HepG2 (cell line): ENCODE measurements at regions not wholly inside any gene's neighbourhood (a gene's known extent, or its start where the extent isn't known, plus 50 kb on each side); places are given as distances from the start of the nearest gene placed in this dataset.

Source experiments
- ATAC-seq: fragments of 200-7000 bp; cut with Tn5 transposase; 3 replicates; pipeline ENCODE4 v1.9.1; 2020; ENCODE audit warnings: mild to moderate bottlenecking, moderate library complexity
- BruUV-seq: library from RNA; stranded (reverse); fragments of 400-500 nt; replicated peaks from 2 replicates; lab custom pipeline; 2021; lab: Mats Ljungman, UMichigan
- CTCF ChIA-PET: fragments of 300-600 bp; formaldehyde crosslinking; extraction: SDS; loops from one replicate; lab custom pipeline; 2021; ENCODE audit warnings: low total read pairs, inconsistent platforms, low intra/inter-chr PET ratio; lab: Yijun Ruan, JAX
- POLR2A ChIA-PET: fragments of 350-600 bp; sonication (Branson Sonifier 250); formaldehyde crosslinking; loops from one replicate; lab custom pipeline; 2020; ENCODE audit warnings: antibody characterized with exemption, inconsistent platforms; lab: Yijun Ruan, JAX
- DNase-seq: peaks from one replicate; pipeline ENCODE4 v3.0.0-alpha.2; 2015; ENCODE audit warnings: low spot score
- FAIRE-seq: peaks from 3 replicates; lab custom pipeline; 2011; peaks lifted over from hg19 to GRCh38; lab: Jason Lieb, UNC
- H2AFZ ChIP-seq: one replicate; pipeline ENCODE4 v1.6.1; 2011; ENCODE audit warnings: low read length, inconsistent platforms
- H3K27ac ChIP-seq: fragments of 300-600 bp; 3 replicates; pipeline ENCODE4 v1.8.0; 2011; ENCODE audit warnings: mixed run types, mild to moderate bottlenecking, mixed read lengths, low read length, inconsistent platforms; ENCODE audit not compliant: insufficient read depth; ENCODE audit errors: extremely low read length
- H3K27me3 ChIP-seq, 2 experiments: fragments of 200-600 bp in 1 of 2; 2 replicates in 1 of 2; 3 replicates in 1 of 2; pipeline versions ENCODE4 v1.6.0 to v1.8.0; 2011; ENCODE audit warnings: low read length in 2 of 2, mild to moderate bottlenecking in 2 of 2, moderate library complexity in 2 of 2, inconsistent platforms in 1 of 2; ENCODE audit not compliant: insufficient read depth in 2 of 2, control insufficient read depth in 1 of 2
- H3K36me3 ChIP-seq, 2 experiments: fragments of 200-600 bp in 1 of 2; replicated peaks in 1 of 2; 2 replicates in 1 of 2; 3 replicates in 1 of 2; pipeline versions ENCODE4 v1.5.1 to v1.8.0; 2011; ENCODE audit warnings: low read length in 2 of 2, inconsistent platforms in 1 of 2; ENCODE audit not compliant: insufficient read depth in 2 of 2, control insufficient read depth in 1 of 2
- H3K4me1 ChIP-seq: 2 replicates; pipeline ENCODE4 v1.5.1; 2012; ENCODE audit warnings: low read length, inconsistent platforms; ENCODE audit not compliant: insufficient read depth
- H3K4me2 ChIP-seq: 2 replicates; pipeline ENCODE4 v1.6.0; 2011; ENCODE audit warnings: low read depth, low read length, inconsistent platforms
- H3K4me3 ChIP-seq, 3 experiments: fragments of 200-600 bp in 1 of 3; sonication (generic), shearing (Covaris generic) in 1 of 3; replicated peaks in 1 of 3; 2 replicates each; pipeline ENCODE4 v1.5.1; 2011 to 2016; ENCODE audit warnings: low read length in 3 of 3, inconsistent platforms in 2 of 3, low read depth in 2 of 3, mild to moderate bottlenecking in 2 of 3, control low read depth in 1 of 3, mixed read lengths in 1 of 3; ENCODE audit not compliant: insufficient read depth in 1 of 3
- H3K79me2 ChIP-seq: one replicate; pipeline ENCODE4 v1.6.1; 2011; ENCODE audit warnings: low read length, inconsistent platforms; ENCODE audit not compliant: insufficient read depth
- H3K9ac ChIP-seq: 2 replicates; pipeline ENCODE4 v1.6.0; 2011; ENCODE audit warnings: mild to moderate bottlenecking, low read depth, low read length, inconsistent platforms; ENCODE audit not compliant: insufficient read depth
- H3K9me3 ChIP-seq: 2 replicates; pipeline ENCODE4 v1.5.1; 2012; ENCODE audit warnings: mild to moderate bottlenecking, low read length
- H4K20me1 ChIP-seq: 2 replicates; pipeline ENCODE4 v1.6.0; 2011; ENCODE audit warnings: inconsistent platforms, mild to moderate bottlenecking, low read length, moderate library complexity; ENCODE audit not compliant: insufficient read depth
- FOSL2 ChIP-seq: sonication (generic); formaldehyde crosslinking; IDR thresholded peaks from 2 replicates; pipeline ENCODE4 v1.4.0; 2020; ENCODE audit warnings: missing genetic modification reagents
- HMG20A ChIP-seq: IDR thresholded peaks from 2 replicates; pipeline ENCODE4 v1.6.1; 2016; ENCODE audit warnings: borderline replicate concordance
- JUNB ChIP-seq: sonication (generic); formaldehyde crosslinking; IDR thresholded peaks from 2 replicates; pipeline ENCODE4 v1.8.0; 2022; ENCODE audit warnings: missing genetic modification reagents, mild to moderate bottlenecking, borderline replicate concordance
- KDM2A ChIP-seq: sonication (generic); formaldehyde crosslinking; IDR thresholded peaks from 2 replicates; pipeline ENCODE4 v1.4.0; 2020; ENCODE audit warnings: low read depth, missing genetic modification reagents, borderline replicate concordance
- PATZ1 ChIP-seq: sonication (generic); formaldehyde crosslinking; IDR thresholded peaks from 2 replicates; pipeline ENCODE4 v1.4.0; 2020; ENCODE audit warnings: missing genetic modification reagents
- SAP130 ChIP-seq: IDR thresholded peaks from 2 replicates; pipeline ENCODE4 v1.6.1; 2016; ENCODE audit warnings: low read depth
- ZBED4 ChIP-seq: sonication (generic); formaldehyde crosslinking; IDR thresholded peaks from 2 replicates; pipeline ENCODE4 v1.4.0; 2020; ENCODE audit warnings: missing genetic modification reagents, borderline replicate concordance
- ZNF343 ChIP-seq: sonication (generic); formaldehyde crosslinking; IDR thresholded peaks from 2 replicates; pipeline ENCODE4 v1.4.0; 2020; ENCODE audit warnings: mild to moderate bottlenecking, missing genetic modification reagents
- ZNF777 ChIP-seq: sonication (generic); formaldehyde crosslinking; IDR thresholded peaks from 2 replicates; pipeline ENCODE4 v1.4.0; 2020; ENCODE audit warnings: missing genetic modification reagents
- WGBS: methylation state at CpG from one replicate; pipeline ENCODE4 v1.1.6; 2017; ENCODE audit warnings: low lambda C conversion rate; 5-methylcytosine and 5-hydroxymethylcytosine counted together
- in situ Hi-C: cut with HindIII; loops from 2 replicates; pipeline ENCODE4 v1.10.0; 2017; ENCODE audit warnings: low pct_unique_long_range_greater_than_20kb; ENCODE audit not compliant: extremely low pct_ligation_motif_present
- intact Hi-C: fragments of 100-400 bp; cut with micrococcal nuclease; formaldehyde crosslinking; loops from one replicate; pipeline ENCODE4 v1.10.0; 2022; ENCODE audit not compliant: unreplicated experiment
- TF ChIP-seq, protein P1 (sequence below): sonication (generic); formaldehyde crosslinking; IDR thresholded peaks from 2 replicates; pipeline ENCODE4 v1.4.0; 2020; ENCODE audit warnings: missing genetic modification reagents, borderline replicate concordance
- TF ChIP-seq, protein P2 (sequence below): sonication (generic); formaldehyde crosslinking; IDR thresholded peaks from 2 replicates; pipeline ENCODE4 v1.4.0; 2020; ENCODE audit warnings: mild to moderate bottlenecking, missing genetic modification reagents

- no TSS peak for BruUV-seq
- CTCF ChIA-PET: no interaction called here
- TF ChIP-seq PATZ1 (CRISPR knock-in tag) (0 out of 2 replicates have a peak, but pooled peaks have one; percentile 14), KDM2A (CRISPR knock-in tag) (0 out of 2 replicates have a peak, but pooled peaks have one; percentile 17), HMG20A (CRISPR knock-in tag) (no peak), JUNB (CRISPR knock-in tag) (no peak), ZBED4 (CRISPR knock-in tag) (peak; percentile 84; the same call in 1 of the 2 replicates), FOSL2 (CRISPR knock-in tag) (peak; percentile 71), ZNF343 (CRISPR knock-in tag) (no peak), ZNF777 (CRISPR knock-in tag) (0 out of 2 replicates have a peak, but pooled peaks have one; percentile 41), SAP130 (CRISPR knock-in tag) (0 out of 2 replicates have a peak, but pooled peaks have one; percentile 6)
- TF ChIP-seq, protein P1, sequence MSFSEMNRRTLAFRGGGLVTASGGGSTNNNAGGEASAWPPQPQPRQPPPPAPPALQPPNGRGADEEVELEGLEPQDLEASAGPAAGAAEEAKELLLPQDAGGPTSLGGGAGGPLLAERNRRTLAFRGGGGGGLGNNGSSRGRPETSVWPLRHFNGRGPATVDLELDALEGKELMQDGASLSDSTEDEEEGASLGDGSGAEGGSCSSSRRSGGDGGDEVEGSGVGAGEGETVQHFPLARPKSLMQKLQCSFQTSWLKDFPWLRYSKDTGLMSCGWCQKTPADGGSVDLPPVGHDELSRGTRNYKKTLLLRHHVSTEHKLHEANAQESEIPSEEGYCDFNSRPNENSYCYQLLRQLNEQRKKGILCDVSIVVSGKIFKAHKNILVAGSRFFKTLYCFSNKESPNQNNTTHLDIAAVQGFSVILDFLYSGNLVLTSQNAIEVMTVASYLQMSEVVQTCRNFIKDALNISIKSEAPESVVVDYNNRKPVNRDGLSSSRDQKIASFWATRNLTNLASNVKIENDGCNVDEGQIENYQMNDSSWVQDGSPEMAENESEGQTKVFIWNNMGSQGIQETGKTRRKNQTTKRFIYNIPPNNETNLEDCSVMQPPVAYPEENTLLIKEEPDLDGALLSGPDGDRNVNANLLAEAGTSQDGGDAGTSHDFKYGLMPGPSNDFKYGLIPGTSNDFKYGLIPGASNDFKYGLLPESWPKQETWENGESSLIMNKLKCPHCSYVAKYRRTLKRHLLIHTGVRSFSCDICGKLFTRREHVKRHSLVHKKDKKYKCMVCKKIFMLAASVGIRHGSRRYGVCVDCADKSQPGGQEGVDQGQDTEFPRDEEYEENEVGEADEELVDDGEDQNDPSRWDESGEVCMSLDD (CRISPR knock-in tag): no peak
- TF ChIP-seq, protein P2, sequence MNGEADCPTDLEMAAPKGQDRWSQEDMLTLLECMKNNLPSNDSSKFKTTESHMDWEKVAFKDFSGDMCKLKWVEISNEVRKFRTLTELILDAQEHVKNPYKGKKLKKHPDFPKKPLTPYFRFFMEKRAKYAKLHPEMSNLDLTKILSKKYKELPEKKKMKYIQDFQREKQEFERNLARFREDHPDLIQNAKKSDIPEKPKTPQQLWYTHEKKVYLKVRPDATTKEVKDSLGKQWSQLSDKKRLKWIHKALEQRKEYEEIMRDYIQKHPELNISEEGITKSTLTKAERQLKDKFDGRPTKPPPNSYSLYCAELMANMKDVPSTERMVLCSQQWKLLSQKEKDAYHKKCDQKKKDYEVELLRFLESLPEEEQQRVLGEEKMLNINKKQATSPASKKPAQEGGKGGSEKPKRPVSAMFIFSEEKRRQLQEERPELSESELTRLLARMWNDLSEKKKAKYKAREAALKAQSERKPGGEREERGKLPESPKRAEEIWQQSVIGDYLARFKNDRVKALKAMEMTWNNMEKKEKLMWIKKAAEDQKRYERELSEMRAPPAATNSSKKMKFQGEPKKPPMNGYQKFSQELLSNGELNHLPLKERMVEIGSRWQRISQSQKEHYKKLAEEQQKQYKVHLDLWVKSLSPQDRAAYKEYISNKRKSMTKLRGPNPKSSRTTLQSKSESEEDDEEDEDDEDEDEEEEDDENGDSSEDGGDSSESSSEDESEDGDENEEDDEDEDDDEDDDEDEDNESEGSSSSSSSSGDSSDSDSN (CRISPR knock-in tag): peak; percentile 16; the same call in 1 of the 2 replicates
Measured at GRCh38 chr18:22559414-22560274, 141.9 kb upstream of the CTAGE1 start.

More at GRCh38 chr18:22559414-22560274, 141.9 kb upstream of the CTAGE1 start:
- H3K27ac ChIP-seq: no peak overlapping the region
- H3K36me3 ChIP-seq: no peaks in the 10 kb centered on the region
- H4K20me1 ChIP-seq: no peaks in the 10 kb centered on the region
- H3K79me2 ChIP-seq: no peaks in the 10 kb centered on the region
- H3K9me3 ChIP-seq: no peaks in the 10 kb centered on the region
- POLR2A ChIA-PET: no interaction called here
- no peak overlapping the region for H2AFZ ChIP-seq
- FAIRE-seq: no peak
- peak; percentile 35 for DNase-seq
- in situ Hi-C loops: loop anchor here (5.0 to 10.0 kb wide), 2 partner anchors 185 to 647 kb away; no protein-coding TSS in a partner anchor
- ATAC-seq: peak; percentile 95
- peak overlapping the region; percentile 87 for H3K4me2 ChIP-seq
- intact Hi-C loops: loop anchor here (5.0 to 10.0 kb wide), 4 partner anchors 67 to 562 kb away; no protein-coding TSS in a partner anchor
- 2% methylated on average over 17 of the region's 63 CpGs for WGBS
- H3K27me3 ChIP-seq: peaks cover 2 to 11% of the 10 kb centered on the region in 2 experiments
- peak overlapping the region; percentile 50 to 72 (median 67) for H3K4me3 ChIP-seq
- peaks cover 17% of the 10 kb centered on the region for H3K4me1 ChIP-seq
- H3K9ac ChIP-seq: peak overlapping the region; percentile 1; the same call in 1 of the 2 replicates
